ENCODE measurements at regions not wholly inside any gene's neighbourhood (a gene's known extent, or its start where the extent isn't known, plus 50 kb on each side); places are given as distances from the start of the nearest gene placed in this dataset.

DNA sequence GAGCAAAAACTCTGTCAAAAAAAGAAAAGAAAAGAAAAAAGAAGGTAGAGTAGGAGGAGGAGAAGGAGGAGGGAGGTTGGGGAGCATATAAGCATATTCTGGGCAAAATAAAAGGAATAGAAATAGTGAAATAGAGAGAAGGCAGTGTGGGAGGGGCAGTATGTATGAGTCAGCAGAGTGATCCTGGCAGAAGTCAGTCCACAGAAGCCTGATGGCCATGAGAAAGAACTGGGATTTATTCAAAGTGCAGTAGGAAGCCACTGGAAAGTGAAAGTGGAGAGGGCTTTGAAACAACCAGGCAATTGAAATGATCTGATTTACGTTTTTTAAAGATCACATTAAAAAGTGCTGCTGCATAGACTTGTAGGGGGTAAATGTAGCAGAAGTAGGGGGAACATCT lies 368.6 kb upstream of the USP15 start:
- DNase-seq (ENCODE audit: low spot score) = no peak
- in situ Hi-C loops (cut with HindIII; ENCODE audit: low sequenced_read_pairs) = no loop called here

DNA sequence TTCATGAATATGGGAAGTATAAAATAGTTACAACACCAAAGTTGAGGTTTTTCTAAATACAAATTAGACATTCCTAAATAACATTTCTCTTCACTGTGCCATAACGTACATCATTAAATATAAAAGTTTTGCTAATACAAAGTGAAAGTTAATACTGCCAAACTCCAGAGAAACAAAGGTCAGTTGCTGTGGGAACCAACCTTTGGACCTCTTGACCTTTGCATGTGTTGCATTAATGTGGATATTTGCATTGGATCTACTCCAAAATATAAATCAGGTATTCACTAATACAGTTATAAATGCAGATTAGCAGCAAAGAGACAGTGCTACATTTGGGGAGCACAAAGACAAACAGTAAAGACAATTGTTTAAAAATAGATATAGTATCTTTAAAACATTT lies 366.0 kb upstream of the USP15 start:
- no peak for DNase-seq (ENCODE audit: low spot score)
- in situ Hi-C loops (cut with HindIII; ENCODE audit: low sequenced_read_pairs) = no loop called here

DNA sequence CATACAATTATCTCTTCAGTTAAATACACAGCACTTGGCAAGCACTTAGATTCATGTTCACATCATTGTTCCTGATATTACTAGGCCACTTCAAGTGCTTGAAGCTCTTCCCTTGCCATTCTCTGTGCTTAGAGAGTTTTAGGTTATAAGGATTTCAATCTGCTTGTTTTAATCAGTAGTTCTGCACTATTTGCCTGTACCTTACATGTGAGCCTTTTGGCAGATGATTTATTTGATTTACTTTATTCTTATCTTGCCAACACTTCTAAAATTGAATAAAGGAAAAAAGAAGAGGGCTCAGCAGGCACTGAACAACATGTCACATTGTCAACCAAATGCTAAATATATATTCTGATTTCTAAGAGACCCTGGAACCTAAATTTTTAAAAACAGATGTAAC lies 363.8 kb upstream of the USP15 start:
- no peak for DNase-seq (ENCODE audit: low spot score)
- in situ Hi-C loops (cut with HindIII; ENCODE audit: low sequenced_read_pairs) = no loop called here

DNA sequence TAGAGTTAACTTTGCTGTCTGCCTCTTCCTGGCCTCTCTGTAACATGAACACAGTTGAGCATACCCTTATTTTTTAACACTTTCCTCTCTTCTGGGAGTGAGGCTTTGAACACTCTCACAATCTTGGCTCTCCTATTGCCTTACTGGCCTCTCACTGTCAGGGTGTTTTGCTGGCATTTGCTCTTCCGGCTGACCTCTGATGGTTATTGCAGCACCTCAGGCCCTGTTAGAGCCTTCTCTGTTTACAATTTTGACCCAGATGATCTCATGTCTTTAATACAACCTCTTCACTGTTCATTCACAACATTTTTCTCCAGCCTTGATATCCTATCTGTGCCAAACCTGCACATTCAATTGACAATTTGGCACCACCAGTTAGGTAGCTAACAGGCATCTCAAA lies 357.8 kb upstream of the USP15 start:
- DNase-seq (ENCODE audit: low spot score) = no peak
- in situ Hi-C loops (cut with HindIII; ENCODE audit: low sequenced_read_pairs) = no loop called here

DNA sequence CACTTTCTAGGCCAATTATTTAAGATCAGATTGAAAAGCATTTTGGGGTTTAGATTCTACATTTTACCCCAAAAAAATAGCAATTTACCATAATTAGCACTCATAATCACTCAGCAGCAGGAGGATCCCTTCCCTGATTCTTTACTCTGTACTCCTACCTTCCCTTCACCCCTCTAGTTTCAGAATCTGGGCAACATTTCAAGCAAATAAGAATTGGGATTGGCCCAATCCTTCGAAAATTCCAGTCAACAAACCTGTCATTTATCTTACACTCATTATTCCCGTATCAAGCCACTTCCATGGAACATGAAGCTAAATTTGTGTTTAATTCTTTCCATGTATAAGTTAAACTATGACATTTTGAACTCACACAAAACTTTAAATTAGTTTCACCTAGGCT lies 349.1 kb upstream of the USP15 start:
- in situ Hi-C loops (cut with HindIII; ENCODE audit: low sequenced_read_pairs) = no loop called here
- no peak for DNase-seq (ENCODE audit: low spot score)

DNA sequence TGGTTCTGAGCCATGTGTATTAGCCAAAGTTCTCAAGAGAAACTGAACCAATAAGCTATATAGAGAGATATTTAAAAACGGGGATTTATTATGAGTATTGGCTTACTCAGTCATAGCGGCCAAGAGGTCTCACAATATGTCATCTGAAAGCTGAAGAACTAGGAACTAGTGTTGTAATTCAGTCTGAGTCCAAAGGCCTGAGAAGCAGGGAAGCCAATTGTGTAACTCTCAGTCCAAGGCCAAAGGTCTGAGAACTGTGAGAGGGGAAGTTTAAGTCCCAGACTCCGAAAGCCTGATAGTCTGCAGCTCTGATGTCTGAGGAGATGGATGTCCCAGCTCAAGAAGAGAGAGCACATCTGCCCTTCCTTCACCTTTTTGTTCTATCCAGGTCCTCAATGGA lies 344.8 kb upstream of the USP15 start:
- DNase-seq (ENCODE audit: low spot score) = no peak
- in situ Hi-C loops (cut with HindIII; ENCODE audit: low sequenced_read_pairs) = no loop called here

DNA sequence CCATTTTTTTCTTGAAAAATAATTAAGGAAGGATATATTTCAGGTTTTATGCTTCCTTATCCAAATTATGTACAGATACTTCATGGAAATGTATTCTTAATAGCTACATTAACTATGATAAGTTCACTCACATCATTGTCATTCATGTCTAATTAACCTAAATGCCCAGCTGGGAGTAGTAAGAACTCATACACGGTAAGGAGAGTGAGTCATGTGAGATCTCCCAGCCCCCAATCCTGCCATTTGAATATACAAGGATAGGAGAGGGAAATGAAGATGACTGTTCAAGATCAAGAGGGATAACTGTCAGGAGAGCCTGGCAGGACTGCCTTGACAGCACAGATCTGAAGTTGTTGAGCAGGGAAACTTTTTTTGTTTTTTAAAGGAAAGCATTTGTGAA lies 343.4 kb upstream of the USP15 start:
- DNase-seq (ENCODE audit: low spot score) = no peak
- in situ Hi-C loops (cut with HindIII; ENCODE audit: low sequenced_read_pairs) = no loop called here

DNA sequence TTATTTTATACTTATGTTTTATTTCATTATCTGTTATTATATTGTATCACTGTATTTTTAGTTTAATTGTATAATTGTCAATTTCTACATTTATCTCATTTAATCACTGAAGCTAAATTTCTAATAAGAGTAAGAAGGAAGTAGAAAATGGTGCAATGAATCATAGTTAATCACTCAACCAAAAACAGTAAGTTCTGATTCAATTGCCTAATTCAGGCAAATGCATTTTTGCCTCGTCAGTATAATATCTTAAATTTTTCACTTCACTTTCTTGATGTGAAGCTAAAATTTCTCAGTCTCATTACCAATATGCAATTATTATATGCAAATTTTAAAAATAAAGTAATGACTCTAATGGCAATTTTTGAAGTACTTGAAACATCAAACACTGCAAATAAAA lies 340.5 kb upstream of the USP15 start:
- in situ Hi-C loops (cut with HindIII; ENCODE audit: low sequenced_read_pairs) = no loop called here
- no peak for DNase-seq (ENCODE audit: low spot score)

DNA sequence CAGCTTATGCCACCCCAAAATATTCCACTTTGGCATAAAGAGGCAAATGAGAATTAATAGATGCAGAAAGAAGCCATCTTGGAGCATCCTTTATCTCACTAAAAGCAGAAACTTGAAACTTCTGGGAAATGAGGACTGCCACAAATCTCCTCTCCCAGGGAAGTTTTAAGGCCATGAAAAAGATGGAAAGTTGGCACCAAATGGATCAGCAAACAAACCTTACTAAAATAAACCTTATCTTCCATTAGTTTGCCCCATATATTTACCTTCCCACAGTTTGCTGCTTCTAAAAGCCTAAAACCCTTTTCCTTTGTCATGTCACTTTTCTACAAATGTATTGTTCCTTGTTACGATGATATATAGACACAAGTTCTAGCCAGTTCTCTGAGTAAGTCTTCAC lies 340.0 kb upstream of the USP15 start:
- no peak for DNase-seq (ENCODE audit: low spot score)
- in situ Hi-C loops (cut with HindIII; ENCODE audit: low sequenced_read_pairs) = no loop called here

DNA sequence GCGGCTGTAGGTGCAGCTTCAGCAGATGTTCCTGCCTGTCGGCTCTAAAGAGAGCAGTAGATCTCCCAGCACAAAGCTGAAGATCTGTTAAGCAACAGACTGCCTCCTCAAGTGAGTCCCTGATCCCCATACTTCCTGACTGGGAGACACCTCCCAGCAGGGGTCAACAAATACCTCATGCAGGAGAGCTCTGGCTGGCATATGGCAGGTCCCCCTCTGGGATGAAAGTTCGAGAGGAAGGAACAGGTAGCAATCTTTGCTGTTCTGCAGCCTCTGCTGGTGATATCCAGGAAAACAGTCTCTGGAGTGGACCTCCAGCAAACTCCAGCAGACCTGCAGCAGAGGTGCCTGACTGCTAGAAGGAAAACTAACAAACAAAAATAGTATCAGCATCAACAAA lies 337.1 kb upstream of the USP15 start:
- in situ Hi-C loops (cut with HindIII; ENCODE audit: low sequenced_read_pairs) = no loop called here
- no peak for DNase-seq (ENCODE audit: low spot score)

DNA sequence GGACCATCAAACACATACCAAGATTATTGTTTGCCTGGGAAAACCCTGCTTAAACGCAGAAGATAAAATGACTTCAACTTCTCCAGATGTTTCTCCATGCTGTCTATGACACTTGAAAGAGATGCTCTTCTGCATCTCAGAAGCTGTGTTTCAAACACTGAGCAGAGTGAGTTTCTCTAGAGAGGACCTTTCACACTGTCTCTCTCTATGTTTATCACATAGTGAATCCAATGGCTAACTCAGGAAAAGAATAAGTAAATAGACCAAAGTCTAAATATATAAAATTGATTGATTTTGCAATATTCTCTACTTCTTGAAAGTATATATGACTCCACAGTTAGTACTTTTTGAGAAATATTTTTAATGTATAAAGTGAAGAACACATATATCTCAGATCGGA lies 325.6 kb upstream of the USP15 start:
- in situ Hi-C loops (cut with HindIII; ENCODE audit: low sequenced_read_pairs) = no loop called here

DNA sequence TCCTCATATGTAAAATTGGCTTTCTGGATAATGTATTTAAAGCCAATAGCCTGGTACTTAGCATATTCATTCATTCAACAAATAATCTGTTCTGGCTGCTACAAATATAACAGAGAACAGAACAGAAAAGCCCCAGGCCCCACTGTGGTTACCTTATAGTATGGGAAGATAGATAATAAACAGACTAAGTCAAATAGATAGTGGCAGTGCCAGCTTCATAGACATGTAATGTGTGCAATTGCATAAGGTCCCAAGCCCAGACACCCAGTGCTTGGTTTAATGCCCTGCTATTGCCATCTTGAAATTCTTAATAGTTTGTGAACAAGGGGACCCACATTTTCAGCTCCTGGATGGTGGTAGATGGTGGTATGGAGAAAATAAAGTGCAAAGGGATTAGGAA lies 320.2 kb upstream of the USP15 start:
- in situ Hi-C loops (cut with HindIII; ENCODE audit: low sequenced_read_pairs) = no loop called here
- no peak for DNase-seq (ENCODE audit: low spot score)

More for the DNA sequence above, 325.6 kb upstream of the USP15 start:
- no peak for DNase-seq (ENCODE audit: low spot score)

DNA sequence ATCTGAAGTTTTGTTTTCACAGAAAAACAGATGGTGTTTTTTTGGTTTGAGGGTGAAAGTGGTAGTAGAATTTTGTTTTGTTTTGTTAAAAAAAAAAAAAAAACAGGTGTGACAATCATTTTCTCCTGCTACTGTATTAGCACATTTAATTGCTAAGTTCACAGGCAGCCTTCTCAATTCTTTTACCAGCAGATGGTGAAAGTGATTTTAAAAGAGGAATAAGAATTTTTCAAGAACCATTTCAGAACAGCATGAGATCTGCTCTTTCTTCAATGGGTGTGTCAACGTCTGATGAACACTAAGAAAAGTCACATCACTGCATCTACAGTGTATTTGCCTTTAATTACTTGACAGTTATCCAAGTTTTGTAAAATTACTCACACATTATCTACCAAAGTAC lies 303.7 kb upstream of the USP15 start:
- no peak for DNase-seq (ENCODE audit: low spot score)
- in situ Hi-C loops (cut with HindIII; ENCODE audit: low sequenced_read_pairs) = no loop called here

DNA sequence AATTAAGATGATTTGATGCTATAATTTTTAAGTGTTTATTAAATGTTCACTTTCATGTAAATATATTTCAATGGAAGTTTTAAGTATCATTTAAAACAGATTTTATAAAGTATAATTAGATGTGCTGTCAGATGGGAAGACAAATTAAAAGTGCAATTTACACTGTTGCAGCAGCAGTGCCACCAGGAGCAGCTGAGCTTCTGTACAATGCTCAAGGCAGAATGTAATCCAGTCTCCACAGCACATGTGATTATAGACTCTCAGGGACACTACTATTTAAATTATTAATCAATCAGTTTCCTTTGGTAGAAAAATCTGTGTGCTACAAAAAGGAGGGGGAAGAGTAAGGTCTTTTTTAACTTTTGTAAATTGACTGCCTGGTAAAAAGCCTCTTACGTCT lies 285.7 kb upstream of the USP15 start:
- in situ Hi-C loops (cut with HindIII; ENCODE audit: low sequenced_read_pairs) = no loop called here
- no peak for DNase-seq (ENCODE audit: low spot score)

DNA sequence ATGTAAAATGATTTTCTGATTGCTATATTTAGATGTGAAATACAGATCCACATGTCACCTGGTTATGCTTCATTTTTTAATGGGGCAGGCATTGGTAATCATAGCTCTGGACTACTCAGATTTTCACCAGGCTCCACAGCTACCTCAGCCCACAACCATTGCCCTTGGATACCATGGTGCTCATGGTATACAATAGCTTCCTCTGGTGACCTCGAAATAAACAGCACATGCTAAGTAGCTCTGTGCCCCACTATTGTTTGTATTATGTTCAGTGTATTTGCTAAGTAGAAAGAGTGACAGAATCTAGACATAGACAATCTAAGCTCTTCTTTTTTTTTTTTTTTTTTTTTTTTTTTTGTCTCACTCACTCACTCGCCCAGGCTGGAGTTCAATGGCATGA lies 274.4 kb upstream of the USP15 start:
- in situ Hi-C loops (cut with HindIII; ENCODE audit: low sequenced_read_pairs) = no loop called here
- no peak for DNase-seq (ENCODE audit: low spot score)

DNA sequence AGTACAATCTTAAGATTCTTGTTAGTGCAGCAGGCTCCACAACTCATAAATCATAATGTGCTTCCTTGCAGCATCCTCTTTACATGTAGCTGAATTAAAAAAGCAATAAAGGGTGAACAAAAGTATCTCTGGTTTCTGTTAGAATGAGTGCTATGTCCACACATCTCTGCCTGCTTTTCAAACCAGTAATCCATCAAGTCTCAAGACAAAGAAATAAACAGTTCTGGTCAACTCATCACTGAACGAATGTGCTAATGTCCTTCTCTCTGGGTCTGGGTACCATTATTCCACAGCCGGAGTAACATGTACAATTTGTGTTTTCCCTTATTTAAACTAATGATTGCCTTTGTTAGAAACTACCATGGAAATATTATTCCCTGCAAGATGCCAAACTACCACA lies 273.0 kb upstream of the USP15 start:
- no peak for DNase-seq (ENCODE audit: low spot score)
- in situ Hi-C loops (cut with HindIII; ENCODE audit: low sequenced_read_pairs) = no loop called here

DNA sequence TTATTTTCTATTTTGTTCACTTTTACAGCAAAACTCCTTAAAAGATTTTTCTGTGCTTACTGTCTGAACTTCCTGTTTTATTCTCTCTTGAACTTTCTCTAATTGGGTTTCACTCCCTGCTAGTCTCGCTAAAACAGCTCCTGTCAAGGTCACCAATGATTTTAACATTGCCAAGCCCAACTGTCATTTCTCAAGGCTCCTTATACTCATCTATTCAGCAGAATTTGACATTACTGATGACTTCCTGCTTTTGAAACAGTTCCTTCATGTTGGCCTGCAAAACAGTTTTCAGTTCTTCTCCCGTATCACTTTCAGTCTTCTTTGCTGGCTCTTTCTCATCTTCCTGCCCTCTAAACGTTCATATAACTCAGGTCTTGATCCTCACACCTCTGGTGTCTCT lies 268.5 kb upstream of the USP15 start:
- in situ Hi-C loops (cut with HindIII; ENCODE audit: low sequenced_read_pairs) = no loop called here
- DNase-seq (ENCODE audit: low spot score) = no peak

DNA sequence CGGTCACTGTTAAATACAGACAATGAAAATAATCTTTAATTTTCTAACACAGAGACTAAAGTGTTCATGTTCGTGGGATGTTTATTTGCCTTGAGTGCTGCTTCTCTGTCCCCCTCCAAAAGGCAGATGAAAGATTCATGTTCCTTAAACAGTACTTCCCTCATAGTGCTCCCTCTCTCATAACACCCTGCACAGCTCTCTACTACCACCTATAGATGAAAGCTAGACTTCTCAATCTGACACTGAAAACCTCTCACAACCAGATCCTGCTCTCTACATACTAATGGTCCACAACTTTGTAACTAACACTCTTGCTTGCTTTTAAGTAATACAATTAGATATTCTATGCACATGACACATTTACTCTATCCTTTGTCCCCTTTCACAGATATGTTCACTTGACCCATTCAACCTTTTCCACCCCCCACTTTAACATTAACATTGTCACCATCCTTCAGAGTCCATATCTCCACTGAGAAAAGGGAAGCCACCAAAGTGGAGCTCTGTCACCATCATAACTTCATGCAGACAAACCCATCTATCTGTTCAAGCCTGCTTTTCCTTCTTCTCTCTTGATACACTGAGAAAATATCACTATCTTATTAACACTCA lies 266.4 kb upstream of the USP15 start:
- peak; percentile 10 for DNase-seq (ENCODE audit: low spot score)
- in situ Hi-C loops (cut with HindIII; ENCODE audit: low sequenced_read_pairs) = no loop called here

DNA sequence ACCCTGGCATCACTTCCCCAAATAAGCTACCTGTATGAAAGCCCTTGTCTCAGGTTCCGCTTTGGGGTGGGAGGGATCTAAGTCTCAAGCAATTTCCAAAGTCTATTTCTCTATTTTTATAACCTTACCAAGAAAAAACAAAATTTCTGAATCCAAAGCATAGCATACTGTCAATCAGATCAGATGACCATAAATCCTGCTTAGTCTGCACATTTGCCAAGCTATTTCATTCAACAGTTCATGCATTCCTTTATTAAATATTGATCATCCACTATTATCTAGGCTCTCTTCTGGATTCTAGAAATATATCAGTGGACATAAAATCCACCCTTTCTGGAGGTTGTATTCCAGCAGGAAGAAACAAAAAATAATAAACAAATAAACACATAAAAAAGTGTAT lies 263.5 kb upstream of the USP15 start:
- DNase-seq (ENCODE audit: low spot score) = no peak
- in situ Hi-C loops (cut with HindIII; ENCODE audit: low sequenced_read_pairs) = no loop called here

DNA sequence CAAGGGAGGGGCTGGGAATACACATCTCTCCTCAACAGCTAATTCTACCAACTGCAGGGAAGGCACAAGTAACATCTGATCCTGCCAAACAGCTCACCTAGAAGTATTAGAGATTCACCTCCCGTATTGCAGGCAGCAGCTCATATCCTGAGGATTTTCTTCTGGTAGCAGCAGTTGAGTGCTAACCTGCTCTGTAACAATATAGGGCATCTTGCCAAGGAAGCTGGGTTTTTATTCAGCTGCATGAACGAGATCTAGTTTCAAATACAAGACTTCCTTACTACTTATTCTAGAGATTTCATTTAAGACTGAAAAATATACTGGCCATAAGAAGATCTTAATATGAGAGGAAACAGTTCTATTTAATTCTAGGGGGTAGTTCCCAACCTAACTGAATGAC lies 261.4 kb upstream of the USP15 start:
- peak; percentile 7 for DNase-seq (ENCODE audit: low spot score)
- in situ Hi-C loops (cut with HindIII; ENCODE audit: low sequenced_read_pairs) = no loop called here

DNA sequence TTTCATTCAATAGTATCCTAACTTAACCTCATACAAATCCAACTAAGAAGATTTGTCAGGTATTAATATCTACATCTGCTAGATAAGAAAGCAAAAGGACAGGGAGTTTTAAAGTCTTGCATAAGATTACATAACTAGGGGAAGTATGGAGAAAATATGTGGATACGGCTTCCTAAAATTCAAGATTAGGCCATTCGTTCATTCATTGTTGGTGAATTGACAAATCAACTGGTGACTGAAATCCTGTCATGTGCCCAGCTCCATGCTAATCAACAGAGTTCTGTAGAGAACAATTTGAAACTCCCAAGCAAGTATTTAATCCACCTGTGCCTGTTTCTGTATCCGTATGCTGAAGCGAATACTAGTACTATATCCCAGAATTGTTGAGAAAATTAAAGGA lies 260.9 kb upstream of the USP15 start:
- no peak for DNase-seq (ENCODE audit: low spot score)
- in situ Hi-C loops (cut with HindIII; ENCODE audit: low sequenced_read_pairs) = no loop called here

DNA sequence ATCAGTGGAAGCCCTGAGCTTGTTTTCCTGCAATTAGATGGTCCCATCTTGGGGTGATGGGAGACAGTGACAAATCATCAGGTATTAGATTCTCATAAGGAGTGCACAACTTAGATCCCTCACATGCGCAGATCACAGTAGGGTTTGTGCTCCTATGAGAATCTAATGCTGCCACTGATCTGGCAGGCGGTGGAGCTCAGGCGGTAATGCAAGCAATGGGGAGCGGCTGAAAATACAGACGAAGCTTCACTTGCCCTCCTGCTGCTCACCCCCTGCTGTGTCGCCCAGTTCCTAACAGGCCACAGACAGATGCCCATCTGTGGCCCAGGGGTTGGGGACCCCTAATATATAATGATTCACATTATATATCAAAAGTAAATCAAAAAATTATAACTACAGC lies 258.8 kb upstream of the USP15 start:
- DNase-seq (ENCODE audit: low spot score) = no peak
- in situ Hi-C loops (cut with HindIII; ENCODE audit: low sequenced_read_pairs) = no loop called here

Measured in G401 (cell line).